Adipocyte (in vitro differentiated cells): ENCODE measurements at regions not wholly inside any gene's neighbourhood (a gene's known extent, or its start where the extent isn't known, plus 50 kb on each side); places are given as distances from the start of the nearest gene placed in this dataset.
"Not testable (repeated sequence)": the region's sequence is repeated elsewhere in the genome, so short reads cannot be mapped to it uniquely, and the experiment has no call there.

Experiments
- DNase-seq: peaks from one replicate; pipeline ENCODE4 v3.0.0-alpha.2; 2015; ENCODE audit warnings: low read depth
- H3K27me3 ChIP-seq: replicated peaks from 2 replicates; pipeline ENCODE4 v1.7.0; 2013; ENCODE audit warnings: mild to moderate bottlenecking, low read length, moderate library complexity; ENCODE audit not compliant: control insufficient read depth, insufficient read depth
- H3K36me3 ChIP-seq: 2 replicates; pipeline ENCODE4 v1.7.0; 2013; ENCODE audit warnings: low read length, mild to moderate bottlenecking, moderate library complexity; ENCODE audit not compliant: control insufficient read depth, insufficient read depth, severe bottlenecking
- H3K4me1 ChIP-seq: 2 replicates; pipeline ENCODE4 v1.7.0; 2013; ENCODE audit warnings: mild to moderate bottlenecking, low read length, moderate library complexity; ENCODE audit not compliant: control insufficient read depth, insufficient read depth
- H3K4me3 ChIP-seq: 2 replicates; pipeline ENCODE4 v1.7.0; 2013; ENCODE audit warnings: mild to moderate bottlenecking, low read length, moderate library complexity
- H3K9ac ChIP-seq: 2 replicates; pipeline ENCODE4 v1.7.0; 2013; ENCODE audit warnings: mild to moderate bottlenecking, low read length, moderate library complexity
- H3K9me3 ChIP-seq: 2 replicates; pipeline ENCODE4 v1.7.0; 2013; ENCODE audit warnings: mild to moderate bottlenecking, low read length, moderate library complexity; ENCODE audit not compliant: control insufficient read depth

GRCh38 chr6:144912474-144912873 is 627.3 kb downstream of the UTRN start:
- Histone ChIP-seq H3K9ac (peak overlapping the region; percentile 61), H3K4me1 (peaks cover 33% of the 10 kb centered on the region), H3K27me3 (no peaks in the 10 kb centered on the region), H3K4me3 (peak overlapping the region; percentile 0), H3K36me3 (no peaks in the 10 kb centered on the region), H3K9me3 (no peaks in the 10 kb centered on the region)
- DNase-seq, result peak; percentile 88

DNA sequence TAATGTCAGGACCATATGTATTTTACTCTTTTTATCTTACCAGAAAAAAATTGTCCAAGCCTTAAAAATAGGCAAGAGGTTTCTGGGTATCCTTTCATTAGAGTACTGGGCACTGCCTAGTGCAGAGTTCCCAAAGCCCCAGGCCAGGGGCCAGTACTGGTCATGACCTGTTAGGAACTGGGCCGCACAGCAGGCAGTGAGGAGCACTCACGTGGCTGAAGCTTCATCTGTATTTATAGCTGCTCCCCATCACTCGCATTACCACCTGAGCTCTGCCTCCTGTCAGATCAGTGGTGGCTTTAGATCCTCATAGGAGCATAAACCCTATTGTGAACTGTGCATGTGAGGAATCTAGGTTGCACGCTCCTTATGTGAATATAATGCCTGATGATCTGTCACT is 632.9 kb downstream of the UTRN start:
- H3K4me1 ChIP-seq, result peaks cover 34% of the 10 kb centered on the region
- no peak overlapping the region for H3K9ac ChIP-seq
- no peaks in the 10 kb centered on the region for H3K27me3 ChIP-seq
- no peaks in the 10 kb centered on the region for H3K36me3 ChIP-seq
- no peaks in the 10 kb centered on the region for H3K9me3 ChIP-seq
- DNase-seq, result no peak
- H3K4me3 ChIP-seq, result no peak overlapping the region

- Histone ChIP-seq H3K4me1 (peaks cover 28% of the 10 kb centered on the region), H3K27me3 (no peaks in the 10 kb centered on the region), H3K9ac (no peak overlapping the region), H3K9me3 (no peaks in the 10 kb centered on the region), H3K4me3 (no peak overlapping the region), H3K36me3 (no peaks in the 10 kb centered on the region)
- no peak for DNase-seq
Observed at GRCh38 chr6:144919560-144919959, 634.4 kb downstream of the UTRN start.

GRCh38 chr6:144920391-144920961 is 635.3 kb downstream of the UTRN start:
- no peak for DNase-seq
- Histone ChIP-seq H3K9ac (no peak overlapping the region), H3K36me3 (no peaks in the 10 kb centered on the region), H3K4me3 (no peak overlapping the region), H3K9me3 (no peaks in the 10 kb centered on the region), H3K27me3 (no peaks in the 10 kb centered on the region), H3K4me1 (peaks cover 33% of the 10 kb centered on the region)

GRCh38 chr6:144921206-144921975 is 636.3 kb downstream of the UTRN start:
- Histone ChIP-seq H3K36me3 (no peaks in the 10 kb centered on the region), H3K9ac (no peak overlapping the region), H3K4me1 (peaks cover 33% of the 10 kb centered on the region), H3K27me3 (no peaks in the 10 kb centered on the region), H3K9me3 (no peaks in the 10 kb centered on the region), H3K4me3 (no peak overlapping the region)
- DNase-seq, result no peak

DNA sequence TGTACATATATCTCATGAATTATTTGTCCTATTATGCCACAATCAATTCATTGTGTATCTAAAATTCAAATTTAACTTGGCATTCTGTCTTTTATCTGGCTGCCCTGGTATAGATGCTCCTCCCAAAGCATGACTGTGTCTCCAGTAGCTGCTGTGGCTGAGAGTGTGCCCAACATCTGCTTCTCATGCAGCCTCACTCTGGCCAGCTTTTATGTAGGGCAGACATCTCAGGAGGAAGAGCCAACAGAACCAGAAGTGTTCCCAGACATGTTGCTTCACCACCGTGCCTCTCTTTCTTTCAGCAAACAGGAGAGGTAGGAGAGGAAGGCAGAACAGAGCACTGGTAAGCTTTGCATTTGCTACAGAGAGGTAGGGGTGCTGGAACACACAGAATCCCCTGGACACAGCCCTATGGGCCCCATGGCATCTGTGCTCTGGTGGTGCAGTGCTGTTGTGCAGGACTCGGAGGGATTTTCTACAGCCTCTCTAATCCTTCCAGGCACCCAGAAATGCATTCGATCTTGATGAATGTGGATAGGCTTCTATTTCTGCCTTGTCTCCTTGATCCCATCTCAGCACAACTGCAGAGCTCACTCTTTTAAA is 637.1 kb downstream of the UTRN start:
- Histone ChIP-seq H3K4me1 (peaks cover 33% of the 10 kb centered on the region), H3K9ac (peak overlapping the region; percentile 77), H3K27me3 (no peaks in the 10 kb centered on the region), H3K9me3 (no peaks in the 10 kb centered on the region), H3K4me3 (peak overlapping the region; percentile 71), H3K36me3 (no peaks in the 10 kb centered on the region)
- peak; percentile 78 for DNase-seq

DNA sequence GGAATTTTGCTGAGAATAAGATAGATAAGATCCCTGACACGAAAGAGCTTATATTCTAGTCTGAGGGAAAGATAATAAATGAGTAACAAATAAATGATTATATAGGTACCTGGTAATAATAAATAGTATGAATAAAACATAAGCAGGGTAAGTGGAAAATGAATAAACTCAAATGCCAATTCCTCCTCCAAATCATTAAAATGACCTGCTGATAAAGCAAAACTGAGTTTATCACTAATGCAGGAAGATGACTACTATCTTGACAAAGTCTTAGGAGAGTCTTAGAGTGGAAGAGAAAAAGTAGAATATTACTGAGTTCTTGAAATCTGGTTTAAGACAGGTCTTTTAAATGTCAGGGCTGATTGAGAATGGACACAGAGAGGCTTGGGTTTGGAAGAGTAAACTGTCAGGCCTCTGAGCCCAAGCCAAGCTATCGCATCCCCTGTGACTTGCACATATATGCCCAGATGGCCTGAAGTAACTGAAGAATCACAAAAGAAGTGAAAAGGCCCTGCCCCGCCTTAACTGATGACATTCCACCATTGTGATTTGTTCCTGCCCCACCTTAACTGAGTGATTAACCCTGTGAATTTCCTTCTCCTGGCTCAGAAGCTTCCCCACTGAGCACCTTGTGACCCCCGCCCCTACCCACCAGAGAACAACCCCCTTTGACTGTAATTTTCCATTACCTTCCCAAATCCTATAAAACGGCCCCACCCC is 637.8 kb downstream of the UTRN start:
- Histone ChIP-seq H3K4me3 (peak overlapping the region; percentile 71), H3K4me1 (peaks cover 33% of the 10 kb centered on the region), H3K9ac (peak overlapping the region; percentile 77)
- not testable (repeated sequence) for H3K9me3 ChIP-seq, DNase-seq, H3K36me3 ChIP-seq, H3K27me3 ChIP-seq

DNA sequence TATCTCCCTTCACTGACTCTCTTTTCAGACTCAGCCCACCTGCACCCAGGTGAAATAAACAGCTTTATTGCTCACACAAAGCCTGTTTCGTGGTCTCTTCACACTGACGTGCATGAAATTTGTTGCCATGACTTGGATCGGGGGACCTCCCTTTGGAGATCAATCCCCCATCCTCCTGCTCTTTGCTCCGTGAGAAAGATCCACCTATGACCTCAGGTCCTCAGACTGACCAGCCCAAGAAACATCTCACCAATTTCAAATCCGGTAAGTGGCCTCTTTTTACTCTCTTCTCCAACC is 638.3 kb downstream of the UTRN start:
- H3K9ac ChIP-seq, H3K27me3 ChIP-seq, H3K9me3 ChIP-seq, H3K4me3 ChIP-seq, DNase-seq, H3K36me3 ChIP-seq: not testable (repeated sequence)
- peaks cover 33% of the 10 kb centered on the region for H3K4me1 ChIP-seq

DNA sequence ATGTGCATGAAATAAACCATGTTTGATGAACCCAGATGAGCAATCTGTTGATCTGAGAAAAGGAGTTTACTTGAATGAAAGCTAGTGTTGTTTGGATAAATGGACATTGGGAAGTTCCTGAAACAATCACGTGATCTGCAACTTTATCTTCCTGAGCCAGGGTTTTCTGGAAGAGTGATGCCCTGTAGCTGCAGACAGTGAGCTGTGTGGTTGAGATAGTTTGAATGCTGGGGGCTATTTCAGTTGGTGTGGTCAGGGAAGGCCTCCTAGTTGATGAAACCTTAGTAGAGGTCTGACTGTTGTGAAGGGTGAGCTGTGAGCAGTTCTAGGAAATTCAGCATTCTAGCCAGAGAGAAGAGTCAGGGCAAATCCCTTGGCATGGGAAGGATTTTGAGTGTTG is 643.7 kb downstream of the UTRN start:
- no peaks in the 10 kb centered on the region for H3K36me3 ChIP-seq
- H3K9ac ChIP-seq, result no peak overlapping the region
- no peaks in the 10 kb centered on the region for H3K9me3 ChIP-seq
- H3K4me3 ChIP-seq, result no peak overlapping the region
- DNase-seq, result no peak
- no peaks in the 10 kb centered on the region for H3K27me3 ChIP-seq
- H3K4me1 ChIP-seq, result peaks cover 33% of the 10 kb centered on the region

- H3K4me3 ChIP-seq, result no peak overlapping the region
- H3K36me3 ChIP-seq, result no peaks in the 10 kb centered on the region
- H3K27me3 ChIP-seq, result no peaks in the 10 kb centered on the region
- H3K9ac ChIP-seq, result no peak overlapping the region
- H3K9me3 ChIP-seq, result peaks cover 2% of the 10 kb centered on the region
- peaks cover 33% of the 10 kb centered on the region for H3K4me1 ChIP-seq
- no peak for DNase-seq
Observed at GRCh38 chr6:144929262-144929661, 644.1 kb downstream of the UTRN start.
